Breast epithelium (tissue), 4 donors: ENCODE measurements at regions not wholly inside any gene's neighbourhood (a gene's known extent, or its start where the extent isn't known, plus 50 kb on each side); places are given as distances from the start of the nearest gene placed in this dataset.

ENCODE experiments used
- DNase-seq, 2 donors: peaks; one replicate each; pipeline ENCODE4 v3.0.0-alpha.2; 2019; ENCODE audit warnings: low spot score in 2 of 2
- H3K27ac ChIP-seq, 2 donors: fragments of 200-600 bp; sonication (generic) in 1 of 2; one replicate each; pipeline ENCODE4 v1.5.1; 2016 to 2019; ENCODE audit warnings: mild to moderate bottlenecking in 1 of 2
- H3K27me3 ChIP-seq, 2 donors: fragments of 200-600 bp; sonication (generic) in 1 of 2; one replicate each; pipeline versions ENCODE4 v1.5.1 to v1.6.0; 2017 to 2019; ENCODE audit warnings: control low read depth in 1 of 2, mild to moderate bottlenecking in 1 of 2
- H3K36me3 ChIP-seq: fragments of 200-600 bp; one replicate; pipeline ENCODE4 v1.5.1; 2019
- H3K4me1 ChIP-seq, 2 donors: fragments of 200-600 bp; sonication (generic); one replicate each; pipeline ENCODE4 v1.5.1; 2016 to 2019; ENCODE audit warnings: control low read depth in 1 of 2
- H3K4me3 ChIP-seq, 3 donors: fragments of 200-600 bp; sonication (generic); 1 replicate in 2 of 3; 2 replicates in 1 of 3; pipeline ENCODE4 v1.5.1; 2016 to 2019; ENCODE audit warnings: mild to moderate bottlenecking in 3 of 3, moderate library complexity in 2 of 3
- H3K9me3 ChIP-seq, 2 donors: fragments of 200-600 bp; sonication (generic) in 1 of 2; one replicate each; pipeline ENCODE4 v1.5.1; 2016 to 2019; ENCODE audit warnings: control low read depth in 1 of 2
- CTCF ChIP-seq, 3 donors: fragments of 450-650 bp; IDR thresholded peaks; one replicate each; pipeline ENCODE4 v1.5.1; 2016 to 2017; ENCODE audit warnings: antibody characterized with exemption in 3 of 3, mild to moderate bottlenecking in 3 of 3, moderate library complexity in 3 of 3
- POLR2A ChIP-seq: fragments of 450-650 bp; IDR thresholded peaks from one replicate; pipeline ENCODE4 v1.6.1; 2016; ENCODE audit warnings: antibody characterized with exemption, mild to moderate bottlenecking, moderate library complexity
- POLR2AphosphoS5 ChIP-seq, 3 donors: sonication (generic); formaldehyde crosslinking; IDR thresholded peaks; one replicate each; pipeline ENCODE4 v1.6.1; 2017; ENCODE audit warnings: antibody characterized with exemption in 3 of 3
- intact Hi-C: fragments of 100-400 bp; cut with DNase I; formaldehyde crosslinking; loops from one replicate; pipeline ENCODE4 v1.15.1; 2023; ENCODE audit warnings: low total_unique reads

GRCh38 chr17:5783269-5783668 lies 199.0 kb upstream of the NLRP1 start:
- DNase-seq, result no peak
- intact Hi-C loops, result no loop called here
- H3K27me3 ChIP-seq, result peaks cover 0 to 4% of the 10 kb centered on the region in 2 donors
- H3K4me3 ChIP-seq, result no peak overlapping the region
- no peak for TF ChIP-seq POLR2A
- no peak for TF ChIP-seq CTCF (IDR thresholded peaks at IDR 0.05)
- no peak for TF ChIP-seq POLR2AphosphoS5 (IDR thresholded peaks at IDR 0.05)
- H3K27ac ChIP-seq, result no peak overlapping the region
- no peaks in the 10 kb centered on the region for H3K4me1 ChIP-seq
- peaks cover 12 to 21% of the 10 kb centered on the region in 2 donors for H3K9me3 ChIP-seq
- H3K36me3 ChIP-seq, result no peaks in the 10 kb centered on the region

- no peak overlapping the region for H3K27ac ChIP-seq
- H3K9me3 ChIP-seq, result peaks cover 12 to 21% of the 10 kb centered on the region in 2 donors
- H3K4me1 ChIP-seq, result no peaks in the 10 kb centered on the region
- DNase-seq, result no peak
- no peaks in the 10 kb centered on the region for H3K36me3 ChIP-seq
- peaks cover 0 to 9% of the 10 kb centered on the region in 2 donors for H3K27me3 ChIP-seq
- no peak overlapping the region for H3K4me3 ChIP-seq
- TF ChIP-seq CTCF (IDR thresholded peaks at IDR 0.05) (no peak), POLR2AphosphoS5 (IDR thresholded peaks at IDR 0.05) (no peak), POLR2A (no peak)
- intact Hi-C loops, result no loop called here
Measured at GRCh38 chr17:5783851-5784250, 199.5 kb upstream of the NLRP1 start.

GRCh38 chr17:5784791-5785190 lies 200.5 kb upstream of the NLRP1 start:
- Histone ChIP-seq H3K4me3 (no peak overlapping the region), H3K27me3 (peaks cover 0 to 16% of the 10 kb centered on the region in 2 donors), H3K4me1 (no peaks in the 10 kb centered on the region), H3K27ac (no peak overlapping the region), H3K9me3 (peaks cover 12 to 21% of the 10 kb centered on the region in 2 donors), H3K36me3 (no peaks in the 10 kb centered on the region)
- TF ChIP-seq POLR2AphosphoS5 (IDR thresholded peaks at IDR 0.05), result no peak
- no peak for TF ChIP-seq POLR2A
- TF ChIP-seq CTCF (IDR thresholded peaks at IDR 0.05), result no peak
- intact Hi-C loops, result no loop called here
- no peak for DNase-seq

GRCh38 chr17:5785338-5785737 lies 201.0 kb upstream of the NLRP1 start:
- no peak overlapping the region for H3K27ac ChIP-seq
- TF ChIP-seq POLR2A (no peak), CTCF (IDR thresholded peaks at IDR 0.05) (no peak), POLR2AphosphoS5 (IDR thresholded peaks at IDR 0.05) (no peak)
- peaks cover 12 to 21% of the 10 kb centered on the region in 2 donors for H3K9me3 ChIP-seq
- no peaks in the 10 kb centered on the region for H3K4me1 ChIP-seq
- no peaks in the 10 kb centered on the region for H3K36me3 ChIP-seq
- H3K27me3 ChIP-seq, result peaks cover 0 to 22% of the 10 kb centered on the region in 2 donors
- DNase-seq, result no peak
- no peak overlapping the region for H3K4me3 ChIP-seq
- intact Hi-C loops, result no loop called here

- H3K27ac ChIP-seq, result no peak overlapping the region
- no peaks in the 10 kb centered on the region for H3K36me3 ChIP-seq
- H3K4me3 ChIP-seq, result no peak overlapping the region
- H3K9me3 ChIP-seq, result peaks cover 12 to 21% of the 10 kb centered on the region in 2 donors
- TF ChIP-seq POLR2AphosphoS5 (IDR thresholded peaks at IDR 0.05) (no peak), POLR2A (no peak)
- no peak for DNase-seq
- intact Hi-C loops, result no loop called here
- no peaks in the 10 kb centered on the region for H3K4me1 ChIP-seq
- H3K27me3 ChIP-seq, result peaks cover 0 to 24% of the 10 kb centered on the region in 2 donors
Measured at GRCh38 chr17:5785867-5786509, 201.7 kb upstream of the NLRP1 start.
